Naive thymus-derived CD8-positive, alpha-beta T cell (primary cell): ENCODE measurements at regions not wholly inside any gene's neighbourhood (a gene's known extent, or its start where the extent isn't known, plus 50 kb on each side); places are given as distances from the start of the nearest gene placed in this dataset.
"Not testable (repeated sequence)": the region's sequence is repeated elsewhere in the genome, so short reads cannot be mapped to it uniquely, and the experiment has no call there.

Experiments used
- ATAC-seq, 2 donors: fragments of 150-1000 bp; cut with Tn5 transposase in 1 of 2; sonication (Bioruptor Pico), chemical (Tn5 transposase) in 1 of 2; 1 replicate in 1 of 2; 2 replicates in 1 of 2; pipeline ENCODE4 v1.10.0; 2021; ENCODE audit warnings: mild to moderate bottlenecking in 2 of 2, moderate library complexity in 2 of 2
- POLR2A ChIA-PET: fragments of 350-600 bp; sonication (Branson Sonifier 250); formaldehyde crosslinking; loops from one replicate; lab custom pipeline; 2021; ENCODE audit warnings: antibody characterized with exemption; lab: Charles Lee
- DNase-seq, 10 donors: peaks; one replicate each; pipeline versions ENCODE4 v3.0.0 to v3.0.0-alpha.2; 2020 to 2022
- H3K27ac Mint-ChIP-seq, 10 donors: one replicate each; pipeline ENCODE4 v1.8.0; 2020 to 2022; ENCODE audit warnings: mild to moderate bottlenecking in 10 of 10, mixed read lengths in 10 of 10, moderate library complexity in 4 of 10, inconsistent platforms in 1 of 10
- H3K27me3 Mint-ChIP-seq, 5 donors: one replicate each; pipeline ENCODE4 v1.8.0; 2021 to 2022; ENCODE audit warnings: mixed read lengths in 5 of 5
- H3K36me3 Mint-ChIP-seq, 3 donors: one replicate each; pipeline ENCODE4 v1.8.0; 2020 to 2022; ENCODE audit warnings: mixed read lengths in 3 of 3, mild to moderate bottlenecking in 2 of 3, inconsistent platforms in 1 of 3
- H3K4me1 Mint-ChIP-seq, 4 donors: one replicate each; pipeline ENCODE4 v1.8.0; 2021 to 2022; ENCODE audit warnings: mixed read lengths in 4 of 4
- H3K4me3 Mint-ChIP-seq, 10 donors: one replicate each; pipeline ENCODE4 v1.8.0; 2020 to 2022; ENCODE audit warnings: mild to moderate bottlenecking in 10 of 10, mixed read lengths in 10 of 10, moderate library complexity in 6 of 10, inconsistent platforms in 1 of 10
- H3K9me3 Mint-ChIP-seq, 9 donors: one replicate each; pipeline ENCODE4 v1.8.0; 2020 to 2022; ENCODE audit warnings: mixed read lengths in 9 of 9, mild to moderate bottlenecking in 3 of 9, inconsistent platforms in 1 of 9, moderate library complexity in 1 of 9

- POLR2A ChIA-PET = no interaction called here
Measured at GRCh38 chr2:59816075-59816474, 737.4 kb downstream of the BCL11A start.

GRCh38 chr2:59810283-59810682 lies 743.2 kb downstream of the BCL11A start:
- DNase-seq, H3K4me3 Mint-ChIP-seq, H3K27me3 Mint-ChIP-seq, H3K4me1 Mint-ChIP-seq, H3K27ac Mint-ChIP-seq, H3K36me3 Mint-ChIP-seq, POLR2A ChIA-PET, H3K9me3 Mint-ChIP-seq, ATAC-seq: not testable (repeated sequence)

More at GRCh38 chr2:59816075-59816474, 737.4 kb downstream of the BCL11A start:
- no peaks in the 10 kb centered on the region for H3K36me3 Mint-ChIP-seq
- ATAC-seq = no peak
- no peaks in the 10 kb centered on the region for H3K9me3 Mint-ChIP-seq
- peaks cover 0 to 7% (median 1%) of the 10 kb centered on the region in 5 donors for H3K27me3 Mint-ChIP-seq
- no peak overlapping the region for H3K27ac Mint-ChIP-seq
- no peak overlapping the region for H3K4me3 Mint-ChIP-seq
- no peaks in the 10 kb centered on the region for H3K4me1 Mint-ChIP-seq
- no peak for DNase-seq

GRCh38 chr2:59806486-59806885 lies 747.0 kb downstream of the BCL11A start:
- peaks cover 0 to 2% (median 0%) of the 10 kb centered on the region in 4 donors for H3K4me1 Mint-ChIP-seq
- DNase-seq (no peak), ATAC-seq (no peak)
- no peaks in the 10 kb centered on the region for H3K36me3 Mint-ChIP-seq
- H3K9me3 Mint-ChIP-seq = no peaks in the 10 kb centered on the region
- no peak overlapping the region for H3K4me3 Mint-ChIP-seq
- peaks cover 0 to 4% (median 0%) of the 10 kb centered on the region in 5 donors for H3K27me3 Mint-ChIP-seq
- no peak overlapping the region for H3K27ac Mint-ChIP-seq
- POLR2A ChIA-PET = no interaction called here

GRCh38 chr2:59804732-59805131 lies 748.7 kb downstream of the BCL11A start:
- peaks cover 0 to 4% (median 0%) of the 10 kb centered on the region in 5 donors for H3K27me3 Mint-ChIP-seq
- no peaks in the 10 kb centered on the region for H3K36me3 Mint-ChIP-seq
- DNase-seq = no peak
- ATAC-seq = no peak
- H3K4me3 Mint-ChIP-seq = no peak overlapping the region
- H3K27ac Mint-ChIP-seq = no peak overlapping the region
- POLR2A ChIA-PET = no interaction called here
- peaks cover 0 to 6% (median 0%) of the 10 kb centered on the region in 9 donors for H3K9me3 Mint-ChIP-seq
- H3K4me1 Mint-ChIP-seq = peaks cover 0 to 2% (median 0%) of the 10 kb centered on the region in 4 donors

GRCh38 chr2:59803586-59803985 lies 749.9 kb downstream of the BCL11A start:
- H3K4me1 Mint-ChIP-seq = peaks cover 0 to 2% (median 0%) of the 10 kb centered on the region in 4 donors
- ATAC-seq (no peak), DNase-seq (no peak)
- peak overlapping the region in 1 of 10 donors; percentile 38 for H3K27ac Mint-ChIP-seq
- H3K27me3 Mint-ChIP-seq = peaks cover 0 to 4% (median 0%) of the 10 kb centered on the region in 5 donors
- POLR2A ChIA-PET = no interaction called here
- H3K4me3 Mint-ChIP-seq = no peak overlapping the region
- peaks cover 0 to 6% (median 0%) of the 10 kb centered on the region in 9 donors for H3K9me3 Mint-ChIP-seq
- H3K36me3 Mint-ChIP-seq = no peaks in the 10 kb centered on the region

- peaks cover 0 to 4% (median 0%) of the 10 kb centered on the region in 5 donors for H3K27me3 Mint-ChIP-seq
- H3K9me3 Mint-ChIP-seq = peaks cover 0 to 10% (median 5%) of the 10 kb centered on the region in 9 donors
- peaks cover 0 to 2% (median 0%) of the 10 kb centered on the region in 4 donors for H3K4me1 Mint-ChIP-seq
- POLR2A ChIA-PET = no interaction called here
- H3K36me3 Mint-ChIP-seq = peaks cover 0 to 3% (median 3%) of the 10 kb centered on the region in 3 donors
- H3K4me3 Mint-ChIP-seq = no peak overlapping the region
- ATAC-seq (no peak), DNase-seq (no peak)
- H3K27ac Mint-ChIP-seq = no peak overlapping the region
Measured at GRCh38 chr2:59798687-59799232, 754.7 kb downstream of the BCL11A start.

GRCh38 chr2:59791004-59791618 lies 762.3 kb downstream of the BCL11A start:
- Mint-ChIP-seq H3K9me3 (peaks cover 0 to 14% (median 4%) of the 10 kb centered on the region in 9 donors), H3K4me1 (no peaks in the 10 kb centered on the region), H3K27ac (peak overlapping the region in 1 of 10 donors; percentile 21), H3K27me3 (no peaks in the 10 kb centered on the region), H3K4me3 (no peak overlapping the region), H3K36me3 (peaks cover 0 to 9% (median 3%) of the 10 kb centered on the region in 3 donors)
- POLR2A ChIA-PET = no interaction called here
- ATAC-seq (no peak), DNase-seq (no peak)

GRCh38 chr2:59790186-59791003 lies 763.1 kb downstream of the BCL11A start:
- H3K27ac Mint-ChIP-seq = no peak overlapping the region
- no peak for DNase-seq
- H3K36me3 Mint-ChIP-seq = peaks cover 0 to 9% (median 3%) of the 10 kb centered on the region in 3 donors
- POLR2A ChIA-PET = no interaction called here
- no peaks in the 10 kb centered on the region for H3K27me3 Mint-ChIP-seq
- no peak for ATAC-seq
- no peak overlapping the region for H3K4me3 Mint-ChIP-seq
- H3K4me1 Mint-ChIP-seq = no peaks in the 10 kb centered on the region
- peaks cover 0 to 14% (median 4%) of the 10 kb centered on the region in 9 donors for H3K9me3 Mint-ChIP-seq

GRCh38 chr2:59789523-59789922 lies 763.9 kb downstream of the BCL11A start:
- Mint-ChIP-seq H3K4me3 (no peak overlapping the region), H3K27me3 (no peaks in the 10 kb centered on the region), H3K4me1 (no peaks in the 10 kb centered on the region), H3K9me3 (peaks cover 0 to 13% (median 4%) of the 10 kb centered on the region in 9 donors), H3K27ac (no peak overlapping the region), H3K36me3 (peaks cover 0 to 9% (median 3%) of the 10 kb centered on the region in 3 donors)
- DNase-seq (no peak), ATAC-seq (no peak)
- POLR2A ChIA-PET = no interaction called here

GRCh38 chr2:59787095-59787494 lies 766.4 kb downstream of the BCL11A start:
- DNase-seq (no peak), ATAC-seq (no peak)
- Mint-ChIP-seq H3K27me3 (no peaks in the 10 kb centered on the region), H3K4me3 (no peak overlapping the region), H3K9me3 (no peaks in the 10 kb centered on the region), H3K36me3 (no peaks in the 10 kb centered on the region), H3K27ac (no peak overlapping the region), H3K4me1 (no peaks in the 10 kb centered on the region)
- POLR2A ChIA-PET = no interaction called here

GRCh38 chr2:59786684-59787083 lies 766.8 kb downstream of the BCL11A start:
- Mint-ChIP-seq H3K27me3 (no peaks in the 10 kb centered on the region), H3K9me3 (no peaks in the 10 kb centered on the region), H3K27ac (no peak overlapping the region)

GRCh38 chr2:59779571-59779970 lies 773.9 kb downstream of the BCL11A start:
- Mint-ChIP-seq H3K4me3 (no peak overlapping the region), H3K27me3 (no peaks in the 10 kb centered on the region), H3K27ac (no peak overlapping the region), H3K4me1 (no peaks in the 10 kb centered on the region), H3K9me3 (no peaks in the 10 kb centered on the region), H3K36me3 (no peaks in the 10 kb centered on the region)
- POLR2A ChIA-PET = no interaction called here
- no peak for DNase-seq
- ATAC-seq = no peak

More at GRCh38 chr2:59786684-59787083, 766.8 kb downstream of the BCL11A start:
- POLR2A ChIA-PET = no interaction called here
- Mint-ChIP-seq H3K36me3 (no peaks in the 10 kb centered on the region), H3K4me3 (no peak overlapping the region), H3K4me1 (no peaks in the 10 kb centered on the region)
- ATAC-seq (no peak), DNase-seq (no peak)

GRCh38 chr2:59777120-59777519 lies 776.3 kb downstream of the BCL11A start:
- no peak for DNase-seq
- no peak overlapping the region for H3K4me3 Mint-ChIP-seq
- no peaks in the 10 kb centered on the region for H3K27me3 Mint-ChIP-seq
- H3K36me3 Mint-ChIP-seq = no peaks in the 10 kb centered on the region
- no peaks in the 10 kb centered on the region for H3K9me3 Mint-ChIP-seq
- ATAC-seq = no peak
- POLR2A ChIA-PET = no interaction called here
- H3K27ac Mint-ChIP-seq = no peak overlapping the region
- no peaks in the 10 kb centered on the region for H3K4me1 Mint-ChIP-seq
